ENCODE measurements at regions not wholly inside any gene's neighbourhood (a gene's known extent, or its start where the extent isn't known, plus 50 kb on each side); places are given as distances from the start of the nearest gene placed in this dataset.

DNA sequence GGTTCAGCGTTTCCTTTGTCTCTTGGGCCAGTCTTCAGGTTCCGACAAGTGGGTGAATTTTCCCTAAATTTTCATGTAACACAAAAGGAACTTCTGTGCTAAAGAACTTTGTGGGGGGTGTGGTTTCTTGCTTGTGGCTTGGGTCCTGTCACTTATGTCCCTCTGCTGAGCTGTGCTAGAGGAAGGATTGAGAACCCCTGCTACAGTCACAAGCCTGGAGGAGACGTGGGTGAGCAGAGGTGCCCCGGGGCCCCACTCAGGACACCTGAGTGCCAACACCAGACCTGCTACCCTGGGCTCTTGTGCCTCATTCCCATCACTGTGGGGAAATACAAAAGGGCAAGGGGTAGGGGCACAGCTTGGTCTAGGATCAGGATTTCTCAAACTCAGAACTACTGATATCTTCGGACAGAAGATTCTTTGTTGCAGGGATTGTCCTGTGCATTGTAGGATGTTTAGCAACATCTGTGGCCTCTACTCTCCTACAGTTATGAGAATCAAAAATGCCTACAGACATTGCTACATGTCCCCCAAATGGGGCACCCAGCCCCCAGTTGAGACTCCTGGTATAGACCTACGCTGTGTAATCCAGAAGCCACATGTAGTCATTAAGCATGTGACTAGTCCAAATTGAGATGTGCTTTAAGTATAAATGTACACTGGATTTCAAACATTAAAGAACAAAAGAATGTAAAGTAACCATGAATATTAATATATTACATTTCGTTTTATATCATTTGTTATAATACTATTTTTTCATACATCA is 128.7 kb downstream of the LY86 start:
- DNase-seq (ENCODE audit: low read depth) = no peak
- no peak overlapping the region for H3K4me3 ChIP-seq (ENCODE audit: low read depth, low read length)
- TF ChIP-seq CTCF (IDR thresholded peaks at IDR 0.05; ENCODE audit: insufficient read depth, low read depth, low read length) = no peak

DNA sequence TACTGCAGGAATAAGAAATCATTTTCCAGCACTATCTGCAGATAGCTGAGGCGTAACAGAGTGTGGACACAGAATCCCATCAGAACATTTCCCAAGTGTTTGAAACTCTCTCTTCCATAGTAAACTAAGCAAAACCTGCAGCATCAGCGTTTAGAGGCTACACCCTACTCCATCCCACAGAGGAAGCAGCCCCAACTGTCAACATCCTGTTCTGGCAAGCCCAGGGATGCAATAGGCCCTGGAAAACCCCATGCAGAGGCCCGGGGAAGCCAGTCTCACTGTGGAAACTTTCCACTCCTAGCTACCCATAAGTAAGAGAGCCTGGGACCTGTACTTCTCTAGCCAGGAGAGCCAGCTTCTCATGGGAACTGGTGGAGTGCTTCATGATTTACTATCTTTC is 129.4 kb downstream of the LY86 start:
- TF ChIP-seq CTCF (IDR thresholded peaks at IDR 0.05; ENCODE audit: insufficient read depth, low read depth, low read length) = no peak
- no peak overlapping the region for H3K4me3 ChIP-seq (ENCODE audit: low read depth, low read length)
- DNase-seq (ENCODE audit: low read depth) = peak; percentile 61

GRCh38 chr6:6721606-6722005 is 133.1 kb downstream of the LY86 start:
- H3K4me3 ChIP-seq (ENCODE audit: low read depth, low read length) = no peak overlapping the region
- no peak for TF ChIP-seq CTCF (IDR thresholded peaks at IDR 0.05; ENCODE audit: insufficient read depth, low read depth, low read length)
- DNase-seq (ENCODE audit: low read depth) = no peak

DNA sequence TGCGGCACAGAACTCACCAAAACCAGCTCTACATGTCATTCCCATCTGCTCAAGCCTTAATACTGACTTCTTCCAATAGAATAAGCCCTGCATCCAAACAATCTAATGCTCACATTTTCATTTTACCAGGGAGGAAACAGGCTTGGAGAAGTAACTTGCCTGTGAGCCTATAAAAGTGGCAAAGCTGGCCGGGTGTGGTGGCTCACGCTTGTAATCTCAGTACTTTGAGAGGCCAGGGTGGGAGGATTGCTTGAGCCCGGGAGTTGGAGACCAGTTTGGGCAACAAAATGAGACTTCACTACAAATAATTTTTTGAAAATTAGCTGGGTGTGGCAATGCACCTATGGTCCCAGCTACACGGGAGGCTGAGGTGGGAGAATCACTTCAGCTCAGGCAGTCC is 133.7 kb downstream of the LY86 start:
- H3K4me3 ChIP-seq (ENCODE audit: low read depth, low read length) = no peak overlapping the region
- DNase-seq (ENCODE audit: low read depth) = no peak
- no peak for TF ChIP-seq CTCF (IDR thresholded peaks at IDR 0.05; ENCODE audit: insufficient read depth, low read depth, low read length)

- no peak overlapping the region for H3K4me3 ChIP-seq (ENCODE audit: low read depth, low read length)
- no peak for DNase-seq (ENCODE audit: low read depth)
- no peak for TF ChIP-seq CTCF (IDR thresholded peaks at IDR 0.05; ENCODE audit: insufficient read depth, low read depth, low read length)
Observed at GRCh38 chr6:6723361-6723760, 134.8 kb downstream of the LY86 start.

GRCh38 chr6:6723921-6724538 is 135.5 kb downstream of the LY86 start:
- no peak for TF ChIP-seq CTCF (IDR thresholded peaks at IDR 0.05; ENCODE audit: insufficient read depth, low read depth, low read length)
- DNase-seq (ENCODE audit: low read depth) = no peak
- peak overlapping the region; percentile 4 for H3K4me3 ChIP-seq (ENCODE audit: low read depth, low read length)

Measured in fibroblast of villous mesenchyme (primary cell).